KMS-11 (cell line): ENCODE measurements at regions not wholly inside any gene's neighbourhood (a gene's known extent, or its start where the extent isn't known, plus 50 kb on each side); places are given as distances from the start of the nearest gene placed in this dataset.

ENCODE experiments used
- H2AFZ ChIP-seq: fragments of 200-600 bp; sonication (generic); 2 replicates; pipeline ENCODE4 v1.6.1; 2016; ENCODE audit warnings: antibody characterized with exemption, mixed run types, low read depth
- H3K27ac ChIP-seq: fragments of 200-600 bp; sonication (generic); 2 replicates; pipeline ENCODE4 v1.6.1; 2016; ENCODE audit warnings: mild to moderate bottlenecking, mixed run types
- H3K27me3 ChIP-seq: fragments of 200-600 bp; sonication (generic); 2 replicates; pipeline ENCODE4 v1.6.1; 2017; ENCODE audit warnings: mild to moderate bottlenecking, low read depth, mixed run types, moderate library complexity; ENCODE audit not compliant: insufficient read depth
- H3K36me3 ChIP-seq: fragments of 200-600 bp; sonication (generic); 2 replicates; pipeline ENCODE4 v1.6.1; 2017; ENCODE audit warnings: mild to moderate bottlenecking, mixed run types; ENCODE audit not compliant: insufficient read depth
- H3K4me1 ChIP-seq: fragments of 200-600 bp; sonication (generic); 2 replicates; pipeline ENCODE4 v1.6.1; 2016; ENCODE audit warnings: mild to moderate bottlenecking, low read depth, mixed run types; ENCODE audit not compliant: poor library complexity, severe bottlenecking
- H3K4me2 ChIP-seq: fragments of 200-600 bp; sonication (generic); 2 replicates; pipeline ENCODE4 v1.7.0; 2016; ENCODE audit warnings: mild to moderate bottlenecking, mixed run types
- H3K4me3 ChIP-seq: fragments of 200-600 bp; sonication (generic); IDR thresholded peaks from 2 replicates; pipeline ENCODE4 v1.6.1; 2017; ENCODE audit warnings: low read depth, low read length, mixed read lengths; ENCODE audit not compliant: insufficient read depth
- H3K79me2 ChIP-seq: fragments of 200-600 bp; sonication (generic); 2 replicates; pipeline ENCODE4 v1.6.1; 2016; ENCODE audit warnings: low read depth, mixed run types; ENCODE audit not compliant: insufficient read depth
- H3K9ac ChIP-seq: fragments of 200-600 bp; sonication (generic); 2 replicates; pipeline ENCODE4 v1.6.1; 2016; ENCODE audit warnings: mild to moderate bottlenecking, mixed run types
- H4K20me1 ChIP-seq: fragments of 200-600 bp; sonication (generic); 2 replicates; pipeline ENCODE4 v1.6.1; 2016; ENCODE audit warnings: mild to moderate bottlenecking, mixed run types; ENCODE audit not compliant: insufficient read depth
- CTCF ChIP-seq: fragments of 200-600 bp; sonication (generic); conservative IDR thresholded peaks from 2 replicates; pipeline ENCODE4 v1.6.1; 2017; ENCODE audit warnings: low read depth, mild to moderate bottlenecking, antibody characterized with exemption, low read length, moderate library complexity, mixed read lengths

GRCh38 chr14:38038986-38039385 lies 168.7 kb upstream of the SSTR1 start:
- Histone ChIP-seq H3K36me3 (no peaks in the 10 kb centered on the region), H3K4me2 (no peak overlapping the region), H2AFZ (no peak overlapping the region), H4K20me1 (no peaks in the 10 kb centered on the region), H3K4me3 (no peak overlapping the region), H3K79me2 (no peaks in the 10 kb centered on the region), H3K27me3 (no peaks in the 10 kb centered on the region), H3K9ac (no peak overlapping the region), H3K27ac (no peak overlapping the region), H3K4me1 (no peaks in the 10 kb centered on the region)
- no peak for TF ChIP-seq CTCF

DNA sequence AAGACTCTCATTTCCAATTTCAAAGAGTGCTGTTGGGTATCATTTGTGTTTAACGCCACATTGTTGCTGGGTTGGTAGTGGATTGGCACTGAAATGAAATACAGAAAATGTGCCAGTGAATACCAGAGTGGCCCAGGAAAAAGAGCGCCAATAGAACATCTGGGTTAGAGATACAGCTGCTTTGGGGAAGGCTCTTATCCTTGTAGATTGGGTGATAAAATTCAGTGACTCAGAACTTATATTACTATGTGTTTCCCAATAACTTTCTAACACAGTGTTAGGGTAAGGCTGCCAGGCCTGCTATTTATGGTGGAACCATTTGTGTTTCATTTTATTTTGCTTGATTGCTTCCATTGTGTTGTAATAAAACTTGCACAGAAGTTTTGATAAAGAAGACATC lies 168.2 kb upstream of the SSTR1 start:
- no peaks in the 10 kb centered on the region for H3K36me3 ChIP-seq
- TF ChIP-seq CTCF: no peak
- H3K4me2 ChIP-seq: no peak overlapping the region
- H3K27ac ChIP-seq: no peak overlapping the region
- H3K27me3 ChIP-seq: no peaks in the 10 kb centered on the region
- H3K4me1 ChIP-seq: no peaks in the 10 kb centered on the region
- no peak overlapping the region for H3K4me3 ChIP-seq
- no peak overlapping the region for H3K9ac ChIP-seq
- no peak overlapping the region for H2AFZ ChIP-seq
- no peaks in the 10 kb centered on the region for H4K20me1 ChIP-seq
- no peaks in the 10 kb centered on the region for H3K79me2 ChIP-seq

DNA sequence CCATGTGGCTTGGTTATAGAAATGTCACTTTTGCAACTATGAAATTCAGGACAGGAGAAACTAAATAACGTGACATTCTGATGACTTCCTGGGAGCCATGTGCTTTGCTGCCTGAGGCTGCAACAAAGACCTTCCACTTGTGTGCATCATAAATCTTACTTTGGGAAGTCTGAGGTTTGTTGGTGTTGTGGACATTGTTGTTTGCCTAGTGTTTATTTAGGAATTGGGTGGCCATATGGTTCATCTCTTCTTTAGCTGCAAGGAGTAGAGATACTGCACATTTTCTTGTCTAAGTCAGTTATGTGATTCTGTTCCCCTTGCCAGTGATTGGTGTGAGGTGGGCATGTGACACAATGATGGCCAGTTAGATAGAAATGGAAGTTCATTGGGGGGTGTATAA lies 167.3 kb upstream of the SSTR1 start:
- Histone ChIP-seq H3K4me3 (no peak overlapping the region), H4K20me1 (no peaks in the 10 kb centered on the region), H3K9ac (no peak overlapping the region), H3K27ac (no peak overlapping the region), H3K36me3 (no peaks in the 10 kb centered on the region), H3K4me2 (no peak overlapping the region), H3K4me1 (no peaks in the 10 kb centered on the region), H3K79me2 (no peaks in the 10 kb centered on the region), H3K27me3 (no peaks in the 10 kb centered on the region), H2AFZ (no peak overlapping the region)
- TF ChIP-seq CTCF: no peak

GRCh38 chr14:38042322-38042721 lies 165.4 kb upstream of the SSTR1 start:
- no peaks in the 10 kb centered on the region for H3K27me3 ChIP-seq
- H3K27ac ChIP-seq: no peak overlapping the region
- H3K36me3 ChIP-seq: no peaks in the 10 kb centered on the region
- H4K20me1 ChIP-seq: no peaks in the 10 kb centered on the region
- no peak overlapping the region for H2AFZ ChIP-seq
- no peaks in the 10 kb centered on the region for H3K4me1 ChIP-seq
- no peak overlapping the region for H3K9ac ChIP-seq
- no peak overlapping the region for H3K4me2 ChIP-seq
- no peak overlapping the region for H3K4me3 ChIP-seq
- no peak for TF ChIP-seq CTCF
- H3K79me2 ChIP-seq: no peaks in the 10 kb centered on the region

- Histone ChIP-seq H3K4me3 (no peak overlapping the region), H3K4me2 (no peak overlapping the region), H3K9ac (no peak overlapping the region), H4K20me1 (no peaks in the 10 kb centered on the region), H2AFZ (no peak overlapping the region), H3K27me3 (no peaks in the 10 kb centered on the region), H3K27ac (no peak overlapping the region), H3K36me3 (no peaks in the 10 kb centered on the region), H3K79me2 (no peaks in the 10 kb centered on the region), H3K4me1 (no peaks in the 10 kb centered on the region)
- TF ChIP-seq CTCF: no peak
These were observed 163.0 kb upstream of the SSTR1 start for GRCh38 chr14:38044710-38045109.
